DMS79 (cell line): ENCODE measurements at regions not wholly inside any gene's neighbourhood (a gene's known extent, or its start where the extent isn't known, plus 50 kb on each side); places are given as distances from the start of the nearest gene placed in this dataset.
A peak's percentile ranks its signal among the peaks of the same experiment; 100 is the strongest.
"Not testable (repeated sequence)": the region's sequence is repeated elsewhere in the genome, so short reads cannot be mapped to it uniquely, and the experiment has no call there.

Source experiments
- DNase-seq: peaks from one replicate; lab custom pipeline; 2025; lab: John Stamatoyannopoulos, UW

DNA sequence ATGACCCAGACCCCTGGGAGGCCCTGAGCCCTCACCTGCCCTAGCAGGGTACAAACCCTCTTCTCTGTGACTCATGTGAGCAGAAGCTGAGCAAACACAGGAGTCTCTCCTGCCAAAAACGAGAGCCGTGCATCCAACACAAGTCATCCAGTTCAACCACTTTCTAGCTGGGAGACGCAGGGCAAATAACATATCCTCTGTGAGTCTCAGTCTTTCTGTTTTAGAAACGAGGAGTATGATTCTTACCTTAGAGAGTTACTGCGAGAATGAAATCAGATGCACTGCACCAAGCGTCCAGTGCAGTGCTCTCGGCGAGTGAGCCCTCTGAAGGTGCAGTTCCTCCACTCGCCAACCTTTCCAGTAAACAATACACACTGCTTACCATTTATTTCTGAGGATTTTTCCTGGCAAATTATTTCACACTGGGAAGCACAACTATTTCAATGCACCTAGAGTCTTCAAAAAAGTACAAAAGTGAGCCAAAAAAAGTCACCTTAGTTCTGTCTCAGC is 331.8 kb upstream of the MYT1L start:
- no peak for DNase-seq

DNA sequence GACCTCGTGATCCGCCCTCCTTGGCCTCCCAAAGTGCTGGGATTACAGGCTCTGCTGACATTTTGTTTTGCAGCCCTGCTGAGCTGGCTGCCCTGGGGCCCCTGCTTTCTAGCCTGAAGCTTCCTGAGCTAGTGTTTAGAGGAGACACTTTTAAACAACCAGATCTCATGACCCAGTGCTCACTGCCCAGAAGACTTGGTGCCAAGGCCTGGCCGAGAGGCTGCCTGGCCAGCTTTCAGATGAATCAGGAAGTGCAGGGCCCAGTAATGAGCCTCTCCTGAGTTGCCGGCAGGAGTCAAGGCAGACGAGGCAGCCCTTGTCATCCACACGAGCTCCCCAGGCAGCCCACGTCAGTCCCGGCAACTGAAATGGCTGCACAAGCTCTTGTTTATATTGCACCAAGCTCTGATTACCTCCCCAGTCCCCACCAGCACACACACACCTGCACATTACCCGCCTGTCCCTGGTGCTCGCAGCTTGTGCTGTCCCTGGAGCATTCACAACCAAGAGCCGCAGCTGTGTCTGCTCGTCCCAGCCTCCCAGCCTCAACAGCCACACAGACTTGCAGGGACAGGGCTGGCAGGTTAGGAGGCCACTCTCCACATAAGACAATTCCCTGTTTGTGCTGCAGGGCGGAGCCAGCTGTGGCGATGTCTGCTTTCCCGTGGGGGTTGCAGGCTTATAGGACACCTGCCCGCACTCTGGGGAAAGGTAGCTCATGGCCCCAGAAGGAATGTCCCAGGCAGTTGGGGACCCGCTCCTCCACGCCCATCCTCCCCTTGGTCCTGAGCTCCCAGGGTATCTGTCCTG is 331.2 kb upstream of the MYT1L start:
- no peak for DNase-seq

DNA sequence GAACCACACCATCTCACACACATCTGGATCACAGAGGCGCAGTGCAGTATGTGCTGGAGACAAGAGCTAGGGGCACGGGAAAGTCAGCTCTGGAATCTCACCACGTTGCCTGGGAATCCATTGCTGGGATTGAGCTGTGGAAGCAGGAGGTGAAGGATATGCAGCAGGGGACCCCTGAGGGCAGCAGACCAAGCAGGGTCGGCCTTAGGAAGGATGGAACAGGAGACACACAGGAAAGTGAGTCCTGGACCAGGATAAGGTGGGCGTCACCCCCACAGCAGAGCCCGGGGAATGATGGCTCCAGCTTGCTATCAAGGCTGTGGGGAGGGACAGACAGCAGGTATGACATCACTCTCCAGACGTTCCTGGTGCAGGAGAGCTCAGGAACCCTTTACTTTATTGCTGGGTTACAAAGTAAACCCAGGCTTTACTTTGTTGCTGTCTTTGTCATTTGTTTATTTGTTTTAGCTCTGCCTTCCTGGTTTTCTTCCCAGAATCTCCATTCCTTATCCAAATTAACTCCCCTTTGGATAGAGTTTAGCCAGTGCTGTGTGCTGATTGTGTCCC is 329.8 kb upstream of the MYT1L start:
- no peak for DNase-seq

DNA sequence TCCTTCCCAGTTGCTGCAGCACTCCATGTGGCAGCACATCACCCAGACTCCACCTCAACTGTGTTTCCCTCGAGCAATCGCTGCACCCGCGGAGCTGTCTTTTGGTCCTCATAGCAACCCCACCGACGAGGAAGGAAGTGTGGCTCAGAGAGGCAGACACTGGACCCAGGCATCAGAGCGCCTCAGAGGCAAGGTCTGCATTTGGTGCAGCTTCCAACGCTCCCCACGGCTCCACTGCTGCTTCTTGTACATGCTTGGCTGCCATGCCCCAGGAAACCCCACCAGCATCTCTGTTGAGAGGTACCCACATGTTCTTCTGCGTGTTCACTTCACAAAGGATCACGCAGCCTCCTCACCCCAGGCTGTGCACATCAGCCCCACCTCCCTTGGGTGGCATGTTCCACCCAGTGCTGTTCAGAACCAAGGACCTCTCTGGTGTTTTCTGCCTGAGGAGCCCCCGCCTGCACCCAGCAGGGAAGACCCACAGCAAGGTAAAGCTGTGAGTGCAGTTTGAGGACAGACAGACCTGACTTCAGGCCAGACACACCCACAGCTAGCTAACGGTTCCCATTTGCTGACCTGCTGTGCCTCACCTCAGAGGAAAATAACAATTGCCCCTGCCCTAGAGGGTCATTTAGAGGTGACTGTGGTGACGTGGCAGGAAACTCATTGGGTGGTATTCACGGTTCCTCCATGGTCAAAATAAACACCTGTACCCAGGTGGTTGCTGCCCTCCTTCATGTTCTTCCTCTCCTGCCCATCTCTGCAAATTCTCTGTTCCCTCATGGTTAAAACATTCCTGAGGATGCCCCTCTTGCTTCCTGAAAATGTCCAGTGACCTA is 326.3 kb upstream of the MYT1L start:
- DNase-seq, result no peak

DNA sequence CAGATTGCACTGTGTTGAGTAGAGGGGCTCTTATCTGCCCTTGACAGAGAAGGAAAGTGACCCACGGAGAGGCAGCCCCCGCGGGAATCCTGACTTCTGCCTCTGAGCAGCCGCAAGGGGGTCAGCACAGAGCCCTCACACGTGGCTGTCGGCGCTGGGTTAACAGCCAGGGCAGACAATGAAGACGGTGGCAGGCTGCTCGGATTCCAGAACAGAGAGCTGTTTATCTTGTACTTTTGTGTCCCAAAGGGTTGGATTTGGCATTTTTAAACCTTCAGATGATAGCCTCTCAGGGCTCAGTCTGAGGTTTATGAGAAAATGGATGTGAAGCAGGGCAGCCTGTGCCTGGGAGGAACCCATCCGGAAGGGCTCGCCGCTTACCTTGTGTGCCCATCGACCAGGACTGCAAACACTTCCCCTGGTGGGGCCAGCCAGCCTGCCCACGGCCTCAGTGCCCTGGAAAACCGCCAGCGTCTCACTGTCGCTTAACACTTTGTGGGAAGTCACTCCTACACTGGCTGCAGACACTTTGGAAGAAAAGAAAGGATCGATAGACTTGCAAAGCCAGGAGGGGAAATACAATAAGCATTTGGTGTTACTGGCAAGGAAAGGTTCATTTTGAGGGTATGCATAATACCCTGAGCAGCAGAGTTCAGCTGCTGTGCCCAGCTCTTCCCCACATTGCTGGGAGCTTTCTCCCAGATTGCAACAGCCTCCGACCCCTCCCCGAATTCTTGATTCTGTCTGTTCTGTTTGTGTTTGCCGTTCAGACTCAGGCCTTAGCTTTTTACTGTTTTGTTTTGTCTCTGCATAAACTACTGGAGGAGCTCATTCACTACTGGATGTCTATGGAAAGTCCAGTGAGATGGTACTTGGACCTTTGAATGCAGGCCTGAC is 325.3 kb upstream of the MYT1L start:
- no peak for DNase-seq

DNA sequence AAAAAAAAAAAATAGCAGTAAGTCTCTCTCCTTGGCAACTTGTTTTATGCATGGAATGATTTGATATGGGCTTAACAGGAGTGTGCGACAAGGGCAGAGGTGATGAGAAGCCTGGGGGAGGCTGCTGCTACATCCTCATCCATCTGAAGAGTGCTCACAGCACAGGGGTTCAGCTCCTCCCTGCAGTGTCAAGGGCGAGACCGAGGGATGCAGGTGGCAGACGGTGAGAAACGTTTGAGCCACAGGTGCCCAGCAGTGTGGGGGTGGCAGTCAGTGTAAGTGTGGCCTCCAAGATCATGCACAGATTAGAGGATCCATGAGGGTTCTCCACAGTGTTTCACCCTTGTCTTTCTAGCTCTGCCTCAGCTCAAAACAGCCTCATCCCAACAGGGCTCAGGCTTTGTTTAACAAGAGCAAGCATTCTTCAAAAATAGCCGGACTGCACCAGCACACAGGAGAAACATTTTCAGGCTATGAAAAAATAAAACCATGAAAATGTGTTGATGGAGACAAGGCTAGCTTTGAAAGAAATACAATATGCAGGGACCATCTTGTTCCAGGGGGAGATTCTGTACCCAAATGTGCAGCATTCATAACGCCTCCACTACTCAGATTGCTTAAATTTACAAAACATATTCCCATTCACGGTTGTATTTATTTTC is 324.5 kb upstream of the MYT1L start:
- peak; percentile 51 for DNase-seq

DNA sequence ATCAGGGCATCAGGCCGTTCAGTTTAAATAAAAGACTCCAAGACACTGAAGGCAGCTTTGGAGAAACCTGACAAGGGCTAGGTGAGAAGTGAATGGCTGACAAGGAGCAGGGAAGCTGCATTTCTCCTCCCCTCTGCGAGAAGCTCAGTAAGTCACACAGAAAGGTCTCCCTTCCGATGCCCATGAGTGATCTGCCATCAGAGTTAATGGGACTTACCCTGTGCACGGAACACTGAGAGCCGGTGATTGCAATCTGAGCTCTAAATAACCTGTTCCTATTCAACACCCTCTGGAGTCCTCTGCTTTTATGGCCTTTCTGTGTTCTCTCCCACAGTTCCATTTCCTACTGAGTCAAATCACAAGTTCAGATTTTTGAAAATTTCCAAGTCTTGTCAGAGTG is 322.2 kb upstream of the MYT1L start:
- peak; percentile 79 for DNase-seq

DNA sequence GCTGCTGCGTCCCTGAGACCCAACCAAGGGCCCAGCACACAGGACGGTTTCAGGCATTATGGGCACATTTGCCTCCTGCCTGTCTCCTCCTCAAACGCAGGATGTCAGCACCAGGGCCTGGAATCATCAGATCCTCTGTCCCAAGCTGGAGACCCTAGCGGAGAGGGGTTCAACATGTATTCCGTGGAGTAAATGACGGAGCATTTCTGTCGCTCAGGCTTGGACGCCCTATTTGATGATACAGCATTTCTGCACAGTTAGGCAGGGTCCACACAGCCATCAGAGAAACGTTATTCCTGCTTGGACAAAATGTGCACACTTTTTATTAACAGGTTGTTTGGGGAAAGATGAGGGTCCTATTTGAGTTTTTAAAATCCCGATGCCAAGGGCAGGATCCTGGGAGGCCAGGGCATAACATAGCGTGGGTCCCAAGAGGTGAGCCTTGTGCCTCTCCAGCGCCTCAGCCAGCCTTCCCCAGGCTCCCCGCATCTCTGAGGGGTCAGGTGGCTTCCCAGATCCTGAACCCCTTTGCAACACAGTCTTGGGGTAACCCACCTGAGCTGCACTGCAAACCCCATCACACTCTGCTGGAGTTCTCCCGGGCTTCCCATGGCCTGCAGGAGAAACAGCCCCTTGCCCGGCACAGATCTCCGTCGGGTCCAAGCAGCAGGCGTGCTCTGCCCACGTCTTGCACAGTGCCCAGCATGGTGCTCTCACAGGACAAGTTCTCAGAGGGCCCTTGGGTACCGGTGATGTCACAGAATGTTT is 319.7 kb upstream of the MYT1L start:
- no peak for DNase-seq

DNA sequence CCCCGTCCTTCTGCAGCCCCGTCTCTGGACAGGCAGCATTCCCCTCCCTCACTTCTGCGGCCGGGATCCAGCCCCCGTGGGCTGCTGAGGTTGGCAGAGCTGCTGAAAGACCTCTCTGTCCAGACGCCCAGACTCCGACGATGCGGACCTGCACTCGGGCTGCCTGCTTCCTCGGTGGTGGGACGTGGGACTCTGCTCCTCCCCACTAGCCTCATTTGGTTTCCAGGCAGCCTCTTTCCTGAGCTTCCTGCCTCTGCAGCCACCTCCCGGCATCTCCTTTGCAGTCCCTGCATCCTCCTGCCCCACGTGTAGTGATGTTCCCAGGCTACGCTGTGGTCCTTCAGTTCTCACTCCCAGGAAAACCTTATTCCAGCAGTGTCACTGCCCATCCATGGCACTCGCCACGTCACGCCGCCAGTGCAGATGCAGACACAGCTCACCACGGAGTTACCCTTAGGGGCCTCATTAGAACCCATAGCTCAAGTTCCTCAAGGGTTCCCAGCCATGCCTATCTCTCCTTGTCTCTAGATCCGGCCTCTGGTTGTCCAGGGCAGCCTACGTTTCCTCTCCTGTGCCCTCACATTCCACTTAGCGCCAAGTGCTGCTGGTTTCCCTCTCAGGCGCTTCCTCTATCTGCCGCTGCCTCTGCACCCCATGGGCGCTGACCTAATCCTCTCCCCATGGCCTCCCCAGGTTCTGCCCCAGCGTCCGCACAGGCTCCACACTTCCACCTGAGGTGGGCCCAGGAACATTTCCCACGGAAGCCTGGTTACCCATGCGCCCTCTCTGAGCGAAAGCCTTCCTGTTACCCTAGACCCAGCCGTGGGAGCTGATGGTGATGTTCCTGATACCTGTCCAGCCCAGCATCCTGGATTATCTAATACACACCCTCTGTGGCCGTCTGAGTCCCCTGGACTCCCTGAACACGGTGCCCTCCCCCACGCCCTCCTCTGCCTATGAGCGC is 318.3 kb upstream of the MYT1L start:
- no peak for DNase-seq

DNA sequence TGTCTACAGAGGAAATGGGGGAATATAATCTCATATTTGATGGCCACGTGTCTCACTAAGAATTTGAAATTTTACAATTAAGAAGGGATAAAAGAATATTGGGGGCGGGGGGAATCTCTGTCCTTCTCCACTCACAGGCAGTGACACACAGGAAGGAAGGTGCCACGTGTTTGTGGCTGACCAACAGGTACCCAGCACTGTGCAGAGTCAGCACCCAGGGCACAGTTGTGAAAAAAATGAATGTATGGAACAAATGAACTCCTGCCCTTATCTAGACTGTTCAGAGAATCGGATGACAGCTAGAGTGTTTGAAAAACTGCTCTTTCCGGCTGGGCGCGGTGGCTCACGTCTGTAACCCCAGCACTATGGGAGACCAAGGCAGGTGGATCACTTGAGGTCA is 317.0 kb upstream of the MYT1L start:
- DNase-seq, result no peak

DNA sequence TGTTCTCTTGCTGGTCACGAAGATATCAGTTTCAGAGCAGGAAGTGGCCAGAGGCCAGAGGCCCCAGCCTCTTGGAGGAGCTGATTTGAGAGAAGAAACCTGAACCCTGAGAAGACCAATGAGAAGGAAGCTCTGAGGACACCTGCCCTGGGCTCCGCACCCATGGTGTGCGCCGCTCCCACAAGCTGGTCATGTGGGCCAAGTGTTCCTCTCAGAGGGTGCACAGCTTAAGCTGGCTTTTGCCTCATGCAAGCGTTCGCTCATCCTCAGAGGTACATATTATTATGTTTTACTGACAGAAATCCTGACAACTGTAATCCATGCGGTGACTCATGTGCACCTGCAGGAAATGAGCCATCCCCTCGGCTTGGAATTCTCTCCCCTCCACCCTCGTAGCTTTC is 316.1 kb upstream of the MYT1L start:
- DNase-seq, result no peak

DNA sequence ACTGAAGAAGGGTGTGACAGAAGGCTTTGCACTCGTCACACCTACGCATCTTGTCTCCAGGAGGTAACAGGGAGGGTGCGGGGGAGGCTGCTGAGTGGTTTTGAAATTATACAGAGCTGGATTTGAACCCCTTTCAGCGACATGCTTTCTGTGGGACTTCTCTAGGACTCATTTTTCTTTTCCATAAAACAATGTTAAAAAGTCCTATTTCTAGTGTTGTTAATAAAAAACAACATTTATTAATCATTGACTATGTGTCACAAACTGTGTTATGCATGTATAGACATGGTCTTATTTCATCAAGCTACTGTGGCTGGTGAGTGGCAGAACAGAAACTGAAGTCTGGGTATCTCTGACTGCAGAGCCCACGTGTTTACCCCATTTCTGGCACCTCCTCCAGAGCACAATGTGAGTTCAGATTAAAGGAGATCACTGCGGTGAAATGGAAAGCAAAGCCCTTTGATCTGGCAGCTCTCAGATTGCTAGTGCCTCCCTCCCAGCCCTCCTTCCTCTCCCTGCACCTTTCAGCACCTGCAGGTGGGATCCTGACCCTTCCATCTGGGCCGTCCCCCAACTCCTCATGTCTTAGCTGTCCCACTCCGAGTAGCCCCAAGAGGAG is 315.5 kb upstream of the MYT1L start:
- no peak for DNase-seq

DNA sequence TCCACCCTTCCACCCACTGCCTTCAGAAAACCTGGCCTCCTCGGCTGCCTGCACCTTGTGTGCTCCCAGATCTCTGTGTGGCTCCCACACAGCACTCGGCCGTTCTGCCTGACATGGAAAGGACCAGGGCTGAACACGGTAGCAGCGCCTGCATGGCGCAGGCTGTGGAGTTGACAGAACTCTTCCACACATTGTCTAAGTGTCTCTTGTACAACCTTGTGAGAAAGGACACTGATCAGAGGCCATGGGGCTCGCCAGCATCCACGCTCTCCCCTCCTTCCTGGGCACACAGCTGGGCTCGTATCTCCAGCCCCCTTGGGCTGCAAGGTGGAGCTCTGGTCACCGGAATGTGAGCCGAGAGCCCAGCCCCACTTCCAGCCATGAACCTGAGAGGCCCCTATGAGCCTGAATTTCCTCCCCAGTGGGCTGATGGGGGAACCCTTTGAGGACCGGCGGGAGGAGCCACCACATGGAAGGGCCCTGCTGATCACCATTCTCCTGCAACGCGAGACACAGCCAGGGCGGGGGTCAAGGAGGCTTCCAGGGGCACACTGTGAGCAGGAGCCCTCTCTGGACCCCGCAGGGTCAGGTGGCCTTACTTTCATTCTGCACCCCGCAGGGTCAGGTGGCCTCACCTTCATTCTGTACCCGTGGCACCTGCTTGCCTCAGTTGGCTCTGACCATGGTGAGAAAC is 314.2 kb upstream of the MYT1L start:
- no peak for DNase-seq

DNA sequence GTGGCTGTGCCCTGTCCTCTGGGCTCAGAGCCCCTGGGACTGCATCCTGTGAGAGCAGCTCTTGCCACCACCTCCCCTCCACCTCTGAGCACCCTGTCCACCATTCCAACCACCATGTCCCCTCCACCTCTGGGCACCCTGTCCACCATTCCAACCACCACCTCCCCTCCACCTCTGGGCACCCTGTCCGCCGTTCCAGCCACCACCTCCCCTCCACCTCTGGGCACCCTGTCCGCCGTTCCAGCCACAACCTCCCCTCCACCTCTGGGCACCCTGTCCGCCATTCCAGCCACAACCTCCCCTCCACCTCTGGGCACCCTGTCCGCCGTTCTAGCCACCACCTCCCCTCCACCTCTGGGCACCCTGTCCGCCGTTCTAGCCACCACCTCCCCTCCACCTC is 313.7 kb upstream of the MYT1L start:
- DNase-seq, result not testable (repeated sequence)

DNA sequence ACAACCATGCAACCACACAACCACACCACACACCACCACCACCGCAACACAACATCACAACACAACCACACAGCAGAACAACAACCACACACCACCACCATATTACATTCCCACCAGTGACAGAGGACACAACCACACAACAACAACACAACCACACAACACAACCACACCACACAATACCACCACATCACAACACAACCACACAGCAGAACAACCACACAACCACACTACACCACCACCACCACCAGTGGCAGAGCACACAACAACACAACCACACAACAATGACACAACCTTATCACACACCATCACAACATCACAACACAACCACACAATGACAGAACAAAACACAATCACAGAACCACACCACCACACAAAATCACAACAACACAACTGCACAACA is 313.0 kb upstream of the MYT1L start:
- DNase-seq, result no peak

DNA sequence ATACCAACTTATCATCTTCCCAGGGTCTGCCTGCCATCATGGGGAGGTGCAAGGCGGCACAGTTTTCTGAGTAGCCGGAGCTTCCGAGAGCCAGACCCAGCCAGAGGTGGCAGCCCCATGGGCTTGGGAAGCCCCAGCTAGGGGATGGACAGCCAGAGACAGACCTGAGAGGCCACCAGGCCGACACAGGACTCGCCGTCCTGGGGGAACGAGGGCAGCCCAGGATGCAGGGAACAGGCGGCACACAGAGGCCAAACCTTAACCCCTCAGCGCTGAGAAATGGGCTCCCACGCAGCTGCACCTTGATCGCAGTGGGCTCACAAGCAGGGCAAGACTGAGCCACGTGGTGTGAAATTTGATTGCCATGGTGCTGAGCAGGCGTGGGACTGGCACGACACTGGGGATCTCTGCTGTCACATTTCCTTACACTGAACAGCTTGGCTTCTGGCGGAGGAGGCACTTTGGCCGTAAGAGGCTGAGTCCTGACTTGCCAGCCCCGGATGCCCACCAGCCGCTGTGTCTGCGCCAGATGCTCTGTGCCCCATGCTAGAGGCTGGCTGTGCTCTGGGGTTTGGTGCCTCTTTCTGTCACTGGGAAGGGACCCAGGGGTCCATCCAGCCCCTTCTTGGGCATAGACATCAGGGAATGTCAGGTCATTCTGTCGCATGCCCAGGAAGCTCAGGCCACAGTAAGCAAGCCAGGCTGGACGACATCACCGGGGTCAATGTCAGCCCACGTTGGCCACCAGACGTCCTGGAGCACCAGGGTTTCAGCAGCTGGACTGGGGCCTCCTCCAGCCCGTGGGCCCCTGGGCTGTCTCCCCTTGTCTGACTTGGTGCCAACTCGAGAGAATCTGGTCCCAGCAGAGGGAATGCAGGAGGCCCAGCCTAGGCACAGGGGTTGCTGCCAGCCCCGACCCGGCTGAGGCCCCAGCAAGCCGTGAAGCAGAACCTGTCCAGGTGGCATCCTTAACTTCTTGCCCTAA is 312.1 kb upstream of the MYT1L start:
- no peak for DNase-seq
